ENCODE measurements at regions not wholly inside any gene's neighbourhood (a gene's known extent, or its start where the extent isn't known, plus 50 kb on each side); places are given as distances from the start of the nearest gene placed in this dataset.

GRCh38 chr13:68872338-68872737 lies 1235.3 kb upstream of the ATXN8OS start:
- DNase-seq (ENCODE audit: low read depth) (peak; percentile 7), FAIRE-seq (no peak)
- Histone ChIP-seq H3K4me3 (ENCODE audit: low read depth, low read length) (no peak overlapping the region), H3K27me3 (ENCODE audit: control insufficient read depth, insufficient read depth, low read length) (no peaks in the 10 kb centered on the region), H3K36me3 (ENCODE audit: control insufficient read depth, insufficient read depth, low read length) (no peaks in the 10 kb centered on the region)
- no peak for TF ChIP-seq CTCF (IDR thresholded peaks at IDR 0.05; ENCODE audit: insufficient read depth, low read length, severe bottlenecking)

GRCh38 chr13:68851026-68851425 lies 1256.6 kb upstream of the ATXN8OS start:
- FAIRE-seq (no peak), DNase-seq (ENCODE audit: low read depth) (no peak)
- Histone ChIP-seq H3K36me3 (ENCODE audit: control insufficient read depth, insufficient read depth, low read length) (no peaks in the 10 kb centered on the region), H3K4me3 (ENCODE audit: low read depth, low read length) (no peak overlapping the region), H3K27me3 (ENCODE audit: control insufficient read depth, insufficient read depth, low read length) (no peaks in the 10 kb centered on the region)
- no peak for TF ChIP-seq CTCF (IDR thresholded peaks at IDR 0.05; ENCODE audit: insufficient read depth, low read length, severe bottlenecking)

- no peaks in the 10 kb centered on the region for H3K36me3 ChIP-seq (ENCODE audit: control insufficient read depth, insufficient read depth, low read length)
- no peak overlapping the region for H3K4me3 ChIP-seq (ENCODE audit: low read depth, low read length)
- no peak for TF ChIP-seq CTCF (IDR thresholded peaks at IDR 0.05; ENCODE audit: insufficient read depth, low read length, severe bottlenecking)
- DNase-seq (ENCODE audit: low read depth) (no peak), FAIRE-seq (no peak)
- H3K27me3 ChIP-seq (ENCODE audit: control insufficient read depth, insufficient read depth, low read length) = no peaks in the 10 kb centered on the region
These were observed 1257.5 kb upstream of the ATXN8OS start for GRCh38 chr13:68850160-68850559.

GRCh38 chr13:68846663-68847062 lies 1261.0 kb upstream of the ATXN8OS start:
- H3K4me3 ChIP-seq (ENCODE audit: low read depth, low read length) = no peak overlapping the region
- FAIRE-seq (no peak), DNase-seq (ENCODE audit: low read depth) (no peak)
- H3K27me3 ChIP-seq (ENCODE audit: control insufficient read depth, insufficient read depth, low read length) = no peaks in the 10 kb centered on the region
- H3K36me3 ChIP-seq (ENCODE audit: control insufficient read depth, insufficient read depth, low read length) = no peaks in the 10 kb centered on the region
- no peak for TF ChIP-seq CTCF (IDR thresholded peaks at IDR 0.05; ENCODE audit: insufficient read depth, low read length, severe bottlenecking)

GRCh38 chr13:68834375-68834774 lies 1273.3 kb upstream of the ATXN8OS start:
- DNase-seq (ENCODE audit: low read depth) (no peak), FAIRE-seq (no peak)
- TF ChIP-seq CTCF (IDR thresholded peaks at IDR 0.05; ENCODE audit: insufficient read depth, low read length, severe bottlenecking) = no peak
- no peaks in the 10 kb centered on the region for H3K27me3 ChIP-seq (ENCODE audit: control insufficient read depth, insufficient read depth, low read length)
- H3K36me3 ChIP-seq (ENCODE audit: control insufficient read depth, insufficient read depth, low read length) = no peaks in the 10 kb centered on the region
- no peak overlapping the region for H3K4me3 ChIP-seq (ENCODE audit: low read depth, low read length)

- H3K4me3 ChIP-seq (ENCODE audit: low read depth, low read length) = no peak overlapping the region
- no peaks in the 10 kb centered on the region for H3K36me3 ChIP-seq (ENCODE audit: control insufficient read depth, insufficient read depth, low read length)
- TF ChIP-seq CTCF (IDR thresholded peaks at IDR 0.05; ENCODE audit: insufficient read depth, low read length, severe bottlenecking) = no peak
- FAIRE-seq (no peak), DNase-seq (ENCODE audit: low read depth) (no peak)
- no peaks in the 10 kb centered on the region for H3K27me3 ChIP-seq (ENCODE audit: control insufficient read depth, insufficient read depth, low read length)
These were observed 1290.9 kb upstream of the ATXN8OS start for GRCh38 chr13:68816715-68817114.
